DMS 273 (cell line): ENCODE measurements at regions not wholly inside any gene's neighbourhood (a gene's known extent, or its start where the extent isn't known, plus 50 kb on each side); places are given as distances from the start of the nearest gene placed in this dataset.

Experiments
- DNase-seq: peaks from one replicate; lab custom pipeline; 2025; ENCODE audit not compliant: unreplicated experiment; lab: John Stamatoyannopoulos, UW

DNA sequence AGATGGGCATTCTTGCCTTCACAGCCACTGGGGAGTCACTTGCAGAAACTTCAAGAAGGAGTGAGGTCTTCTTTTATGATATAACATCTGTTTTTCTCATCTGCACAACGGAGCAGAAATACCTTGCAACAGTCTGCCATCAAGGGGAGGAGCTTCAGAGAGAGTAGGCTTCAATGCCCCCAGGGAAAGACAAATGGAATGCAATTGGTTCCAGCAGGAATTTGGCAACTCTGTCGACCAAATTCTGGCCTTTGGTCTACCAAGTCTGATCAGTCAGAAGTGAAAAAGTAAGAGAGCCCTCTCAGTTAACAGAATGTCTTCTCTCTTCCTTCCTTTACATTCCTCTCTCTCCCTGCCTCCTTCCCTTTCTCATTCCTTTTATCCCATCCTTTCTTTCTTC is 229.3 kb downstream of the IDS start:
- no peak for DNase-seq

DNA sequence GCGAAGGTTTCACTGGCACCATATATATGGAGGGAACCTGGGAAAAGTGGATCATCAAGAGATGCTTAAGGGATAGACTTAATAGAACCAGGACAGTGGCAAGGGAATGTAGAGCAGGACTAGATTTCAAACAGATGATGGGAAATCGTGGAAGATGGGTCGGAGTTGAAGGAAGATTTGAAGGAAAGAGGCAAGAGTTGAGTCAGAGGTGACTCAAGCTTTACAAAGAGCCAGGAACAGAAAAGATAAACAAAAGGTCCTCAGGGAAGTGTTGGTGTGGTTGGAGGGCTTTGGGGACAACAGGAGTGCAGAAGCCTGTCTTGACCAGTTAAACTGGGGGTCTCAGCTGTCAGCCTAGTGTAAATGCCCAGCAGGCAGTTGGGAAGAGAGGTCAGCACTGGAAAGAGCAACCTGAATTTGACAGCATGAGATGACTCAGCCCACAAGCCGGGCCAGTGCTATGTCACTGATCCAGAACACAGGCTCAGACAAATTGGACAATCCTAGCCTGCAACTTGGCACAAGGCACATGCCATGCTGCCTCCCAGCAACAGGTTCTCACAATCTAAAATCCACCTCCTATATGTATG is 230.5 kb downstream of the IDS start:
- no peak for DNase-seq

- DNase-seq: no peak
Observed at GRCh38 chrX:149272690-149273463, 232.2 kb downstream of the IDS start.

DNA sequence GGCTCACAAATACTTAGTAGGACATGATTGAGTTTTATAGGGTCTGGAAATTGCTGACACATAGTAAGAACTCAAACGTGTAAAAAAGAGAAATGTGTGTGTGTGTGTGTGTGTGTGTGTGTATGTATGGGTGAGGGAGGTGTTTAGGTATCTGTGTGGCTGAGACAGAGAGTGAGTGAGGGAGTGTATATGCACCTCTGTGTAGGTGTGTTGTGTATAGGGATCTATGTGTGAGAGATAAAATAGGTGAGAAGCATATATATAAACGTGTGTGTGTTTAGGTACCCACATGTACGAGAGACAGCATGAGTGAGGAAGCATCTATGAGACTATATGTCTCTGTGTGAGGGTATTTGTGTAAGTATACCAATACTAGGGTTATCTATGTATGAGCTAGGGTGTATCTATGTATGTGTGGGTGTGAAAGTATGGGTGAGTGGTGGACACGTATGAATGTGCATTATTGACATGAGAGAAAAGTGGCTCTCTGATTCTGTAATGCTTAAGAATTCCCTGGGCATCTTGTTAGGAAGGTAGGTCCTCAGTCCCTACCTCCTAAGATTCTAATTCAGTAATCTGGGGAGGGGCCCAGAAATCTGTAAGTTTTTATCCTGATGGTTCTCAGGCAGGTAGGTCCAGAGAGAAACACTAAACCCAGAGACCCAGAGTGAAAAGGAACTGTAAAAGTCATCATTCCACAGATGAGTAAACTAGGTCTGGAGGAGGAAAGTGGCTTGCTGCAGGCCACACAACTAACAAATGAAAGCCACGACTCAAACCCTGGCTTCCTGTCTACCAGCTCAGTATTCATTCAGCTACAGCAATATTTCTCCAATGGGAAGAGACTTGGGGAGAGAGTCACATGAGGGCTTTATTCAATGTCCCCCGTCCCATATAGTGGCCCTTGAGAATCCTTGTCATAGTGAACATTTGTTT is 237.0 kb downstream of the IDS start:
- DNase-seq: no peak

DNA sequence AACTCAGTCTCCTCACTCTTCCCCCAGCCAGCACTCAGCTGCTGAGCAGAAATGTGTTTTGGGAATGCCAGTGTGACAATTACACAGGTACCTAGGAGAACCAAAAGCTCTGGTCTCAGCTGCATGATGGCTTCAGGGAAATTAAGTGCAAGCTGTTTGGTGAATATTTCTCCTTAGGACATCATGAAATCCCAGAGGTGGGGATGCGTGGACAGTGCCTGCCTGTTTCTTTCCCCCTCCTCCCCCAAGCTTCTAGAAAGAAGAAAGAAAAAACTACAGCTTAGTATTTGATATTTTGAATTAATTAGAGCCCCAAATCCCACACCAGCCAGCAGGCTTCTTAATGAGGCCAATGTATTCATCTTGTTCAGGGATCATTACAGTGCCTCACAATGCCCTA is 243.0 kb downstream of the IDS start:
- DNase-seq: no peak

DNA sequence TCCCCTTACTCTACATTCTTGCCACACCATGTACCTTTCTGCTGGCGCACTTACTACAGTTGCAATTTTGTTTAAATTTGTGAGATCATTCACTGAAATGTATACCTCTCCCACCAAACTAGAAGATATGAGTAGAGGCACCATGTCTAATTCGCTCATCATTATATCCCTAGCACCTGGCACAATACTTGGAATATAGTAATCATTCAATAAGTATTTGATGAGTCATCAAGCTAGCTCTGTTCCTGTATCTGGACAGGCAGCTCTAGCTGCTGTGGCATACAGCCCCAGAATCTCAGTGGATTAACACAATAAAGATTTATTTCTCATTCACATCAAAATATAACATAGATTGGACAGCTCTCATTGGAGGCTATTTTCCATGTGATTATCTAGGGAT is 245.9 kb downstream of the IDS start:
- no peak for DNase-seq

DNA sequence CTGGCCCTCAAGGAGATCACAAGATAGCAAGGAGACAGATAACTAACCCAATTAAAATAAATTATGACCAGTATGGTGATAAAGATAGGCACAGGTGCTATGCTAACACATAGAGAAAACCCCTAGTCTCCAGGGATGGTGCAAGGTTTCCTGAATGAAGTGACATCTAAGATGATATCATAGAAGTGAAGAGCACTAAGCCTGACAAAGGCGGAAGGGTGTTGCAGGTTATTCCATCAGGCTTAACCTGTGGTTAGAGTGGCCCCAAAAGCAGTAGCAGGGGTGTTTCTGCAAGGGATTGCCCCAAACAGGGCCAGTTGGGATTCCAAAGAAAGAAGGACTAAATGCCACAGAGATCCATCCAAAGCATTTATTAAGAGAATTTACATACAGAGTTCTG is 249.2 kb downstream of the IDS start:
- no peak for DNase-seq

GRCh38 chrX:149248073-149248625 is 257.0 kb downstream of the IDS start:
- DNase-seq: no peak

DNA sequence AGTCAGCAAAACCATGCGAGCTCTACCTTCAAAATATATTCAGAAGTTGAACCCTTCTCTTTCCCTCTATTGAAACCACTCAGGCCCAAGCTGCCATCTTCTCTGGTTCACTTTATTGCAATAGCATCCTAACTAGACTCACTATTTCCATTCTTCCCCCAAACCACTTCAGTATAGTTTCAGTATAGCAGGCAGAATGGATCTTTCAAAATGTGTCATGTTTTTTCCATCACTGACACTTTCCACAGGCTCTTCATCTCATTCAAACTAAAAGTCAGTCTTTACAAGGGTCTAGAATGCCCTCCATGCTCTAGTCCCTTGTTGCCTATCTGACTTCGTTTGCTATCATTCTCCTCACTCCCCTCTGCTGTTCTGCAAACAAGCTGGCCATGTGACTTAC is 274.4 kb downstream of the IDS start:
- DNase-seq: no peak

DNA sequence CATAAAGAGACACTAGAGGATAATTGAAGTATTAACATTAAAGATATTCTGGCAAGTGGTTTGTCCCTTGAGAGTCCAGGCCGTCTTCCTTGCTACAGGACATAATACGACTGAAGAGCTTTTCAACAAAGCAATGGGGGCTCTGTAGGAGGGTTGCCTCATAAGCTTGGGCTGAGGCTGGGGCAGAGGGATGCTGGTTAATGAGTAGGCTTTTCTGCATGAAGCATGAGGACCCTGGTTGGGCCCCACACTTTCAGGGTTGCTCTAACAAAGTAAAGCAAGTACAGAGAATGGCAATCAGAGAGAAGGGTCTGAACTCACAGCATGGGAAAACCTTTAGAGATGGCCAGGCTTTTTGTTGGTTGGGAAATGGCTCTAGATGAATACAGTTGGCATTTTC is 281.3 kb downstream of the IDS start:
- DNase-seq: no peak

DNA sequence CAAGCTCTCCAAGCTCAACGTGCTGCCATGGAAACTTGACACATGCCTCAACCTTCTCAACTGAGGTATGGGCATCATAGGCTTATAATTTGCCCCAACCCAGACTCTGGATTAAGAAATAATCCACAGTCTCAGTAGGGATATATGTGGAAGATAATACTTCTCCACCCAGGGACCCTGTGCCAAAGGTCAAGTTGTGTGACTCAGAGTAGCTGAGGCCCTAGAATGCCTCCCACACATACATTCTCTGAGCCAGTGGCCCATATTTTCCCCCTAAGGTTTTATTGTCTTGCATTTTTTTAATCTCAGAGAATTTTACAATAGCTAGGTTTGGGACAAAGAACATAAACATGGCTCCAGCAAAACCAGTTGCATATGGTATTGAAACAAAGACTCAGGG is 283.1 kb downstream of the IDS start:
- no peak for DNase-seq

DNA sequence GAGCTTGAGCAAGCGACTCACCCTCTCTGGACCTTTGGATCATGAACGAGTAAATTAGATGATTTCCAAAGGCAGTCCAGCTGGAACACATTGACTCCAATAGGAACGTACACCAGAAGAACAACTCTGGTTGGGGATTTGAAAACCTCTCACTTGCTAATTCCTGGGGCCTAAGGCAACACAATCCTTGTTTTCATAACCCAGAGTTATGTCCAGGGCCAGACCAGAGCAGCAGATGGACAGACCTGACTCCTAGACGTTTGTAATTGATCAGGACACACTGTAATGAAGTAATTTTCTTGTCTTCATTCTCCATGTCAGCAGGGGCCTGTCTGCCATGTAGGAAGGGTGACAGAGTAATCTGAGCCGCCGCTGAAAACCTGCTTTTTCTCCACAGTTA is 283.9 kb downstream of the IDS start:
- DNase-seq: no peak

- no peak for DNase-seq
Observed at GRCh38 chrX:149213264-149213663, 291.8 kb downstream of the IDS start.

DNA sequence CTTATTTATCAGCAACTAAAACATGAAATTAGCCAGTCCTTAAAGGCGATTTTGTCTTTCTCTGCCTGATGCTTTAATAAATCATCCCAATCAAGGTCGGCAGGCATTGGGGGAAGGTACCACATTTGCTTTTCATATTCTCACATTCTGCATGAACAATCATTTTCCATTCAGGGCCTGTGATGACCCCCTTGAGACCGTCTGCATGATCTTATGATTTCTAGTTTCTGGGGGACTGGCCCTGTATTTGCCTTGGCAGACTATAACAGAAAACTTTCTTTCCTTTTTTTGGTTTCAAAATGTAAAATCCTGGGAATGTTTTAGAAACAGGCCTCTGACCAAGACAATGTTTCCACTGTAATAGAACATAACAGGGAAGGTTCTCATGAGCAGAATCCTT is 296.8 kb downstream of the IDS start:
- no peak for DNase-seq

- DNase-seq: no peak
Observed at GRCh38 chrX:149207518-149207917, 297.6 kb downstream of the IDS start.

- no peak for DNase-seq
Observed at GRCh38 chrX:149205937-149206336, 299.2 kb downstream of the IDS start.

- DNase-seq: no peak
Observed at GRCh38 chrX:149205081-149205480, 300.0 kb downstream of the IDS start.

DNA sequence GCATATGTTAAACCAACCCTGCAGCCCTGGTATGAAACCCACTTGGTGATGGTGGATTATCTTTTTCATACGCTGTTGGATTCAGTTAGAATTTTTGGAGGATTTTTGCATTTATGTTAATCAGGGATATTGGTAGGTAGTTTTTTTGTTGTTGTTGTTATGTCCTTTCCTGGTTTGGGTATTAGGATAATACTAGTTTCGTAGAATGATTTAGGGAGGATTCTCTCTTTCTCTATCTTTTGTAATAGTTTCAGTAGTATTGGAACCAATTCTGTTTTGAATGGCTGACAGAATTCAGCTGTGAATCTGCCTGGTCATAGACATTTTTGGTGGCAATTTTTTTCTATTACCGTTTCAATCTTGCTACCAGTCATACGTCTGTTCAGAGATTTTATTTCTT is 305.4 kb downstream of the IDS start:
- DNase-seq: no peak

DNA sequence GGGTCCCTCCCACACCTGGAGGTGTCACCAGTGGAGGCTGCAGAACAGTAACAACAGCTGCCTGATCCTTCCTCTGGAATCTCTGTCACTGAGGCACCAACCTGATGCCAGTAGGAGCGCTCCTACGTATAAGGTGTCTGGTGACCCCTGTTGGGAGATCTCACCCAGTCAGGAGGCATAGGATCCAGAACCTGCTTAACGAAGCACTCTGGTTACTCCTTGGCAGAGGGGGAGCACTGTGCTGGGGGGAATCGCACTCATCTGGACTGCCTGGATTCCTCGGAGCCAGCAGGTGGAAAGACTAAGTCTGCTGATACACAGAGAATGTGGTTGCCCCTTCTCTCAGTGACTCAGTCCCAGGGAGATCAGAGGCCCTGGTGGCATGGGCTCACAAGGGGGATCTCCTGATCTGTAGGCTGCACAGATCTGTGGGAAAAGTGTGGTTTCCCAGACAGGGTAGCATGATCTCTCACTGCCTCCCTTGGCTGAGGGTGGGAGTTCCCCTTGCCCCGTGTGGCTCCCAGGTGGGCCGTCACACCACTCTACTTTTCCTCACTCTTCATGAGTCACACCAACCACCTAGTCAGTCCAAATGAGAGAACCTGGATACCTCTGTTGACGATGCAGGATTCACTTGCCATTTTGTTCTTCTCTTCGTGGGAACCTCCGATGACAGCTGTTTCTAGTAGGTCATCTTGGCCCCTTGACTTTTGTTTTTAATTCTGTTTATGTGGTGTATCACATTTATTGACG is 305.9 kb downstream of the IDS start:
- DNase-seq: no peak

DNA sequence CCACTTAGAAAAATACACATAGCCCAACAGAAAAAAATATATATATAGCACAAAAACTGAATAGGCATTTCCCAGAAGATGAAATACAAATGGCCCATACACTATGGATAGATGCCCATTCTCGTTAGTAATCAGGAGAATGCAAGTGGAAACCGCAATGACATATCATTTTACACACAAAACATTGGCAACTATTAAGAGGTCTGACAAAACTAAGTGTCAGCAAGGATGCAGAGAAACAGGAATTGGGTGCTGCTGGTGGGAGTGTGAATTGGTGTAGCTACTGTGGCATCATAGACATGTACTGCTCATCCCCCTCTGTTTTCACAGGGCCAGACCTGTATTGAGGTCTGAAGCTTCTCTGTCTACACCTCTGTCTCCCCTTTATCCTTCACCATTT is 320.0 kb downstream of the IDS start:
- no peak for DNase-seq
